Panc1 (cell line): ENCODE measurements at regions not wholly inside any gene's neighbourhood (a gene's known extent, or its start where the extent isn't known, plus 50 kb on each side); places are given as distances from the start of the nearest gene placed in this dataset.

Experiments used
- ATAC-seq: fragments of 200-7000 bp; cut with Tn5 transposase; 2 replicates; pipeline ENCODE4 v1.9.1; 2020; ENCODE audit warnings: mild to moderate bottlenecking, moderate library complexity
- BruUV-seq: library from RNA; stranded (reverse); fragments of 400-500 nt; replicated peaks from 2 replicates; lab custom pipeline; 2021; lab: Mats Ljungman, UMichigan
- CTCF ChIA-PET: fragments of 300-600 bp; sonication (Branson Sonifier 250); formaldehyde crosslinking; loops from one replicate; lab custom pipeline; 2022; ENCODE audit warnings: antibody characterized with exemption; lab: Charles Lee
- POLR2A ChIA-PET: fragments of 300-600 bp; sonication (Branson Sonifier 250); formaldehyde crosslinking; loops from one replicate; lab custom pipeline; 2022; ENCODE audit warnings: antibody characterized with exemption; lab: Charles Lee
- DNase-seq: peaks from one replicate; pipeline ENCODE4 v3.0.0-alpha.2; 2010; ENCODE audit warnings: low read depth, low spot score
- H3K27ac ChIP-seq: 2 replicates; pipeline ENCODE4 v1.5.1; 2011; ENCODE audit warnings: mild to moderate bottlenecking, low read length, inconsistent platforms
- H3K27me3 ChIP-seq: fragments of 200-500 bp; sonication (Bioruptor generic); 2 replicates; pipeline ENCODE4 v1.6.0; 2014; ENCODE audit warnings: low read length, inconsistent platforms; ENCODE audit not compliant: control insufficient read depth, insufficient read depth
- H3K36me3 ChIP-seq: fragments of 200-500 bp; sonication (Bioruptor generic); 2 replicates; pipeline ENCODE4 v1.5.1; 2014; ENCODE audit warnings: inconsistent platforms, mild to moderate bottlenecking, low read length, moderate library complexity; ENCODE audit not compliant: control insufficient read depth, insufficient read depth
- H3K4me1 ChIP-seq: 2 replicates; pipeline ENCODE4 v1.5.1; 2011; ENCODE audit warnings: inconsistent platforms, mild to moderate bottlenecking, low read length, moderate library complexity; ENCODE audit not compliant: control insufficient read depth, insufficient read depth
- H3K4me3 ChIP-seq, 2 experiments: 2 replicates each; pipeline ENCODE4 v1.5.1; 2011 to 2012; ENCODE audit warnings: low read depth in 2 of 2, low read length in 2 of 2, mild to moderate bottlenecking in 2 of 2, inconsistent platforms in 1 of 2, moderate library complexity in 1 of 2
- H3K9me3 ChIP-seq: fragments of 200-500 bp; sonication (Bioruptor generic); 2 replicates; pipeline ENCODE4 v1.5.1; 2014; ENCODE audit warnings: low read depth, mild to moderate bottlenecking, inconsistent platforms, low read length, moderate library complexity; ENCODE audit not compliant: control insufficient read depth, insufficient read depth
- POLR2AphosphoS5 ChIP-seq: IDR thresholded peaks from 2 replicates; pipeline ENCODE4 v1.6.1; 2012; ENCODE audit warnings: mild to moderate bottlenecking, low read depth, low read length, moderate library complexity
- SIN3A ChIP-seq: IDR thresholded peaks from 2 replicates; pipeline ENCODE4 v1.6.1; 2012; ENCODE audit warnings: low read depth, mild to moderate bottlenecking, low read length, moderate library complexity, borderline replicate concordance; ENCODE audit not compliant: insufficient read depth
- TCF7L2 ChIP-seq: IDR thresholded peaks from 2 replicates; pipeline ENCODE4 v1.6.1; 2011; ENCODE audit warnings: mild to moderate bottlenecking, low read depth, low read length, inconsistent platforms
- in situ Hi-C: cut with HindIII; loops from 2 replicates; pipeline ENCODE4 v1.10.0; 2016; ENCODE audit warnings: low sequenced_read_pairs, low pct_unique_long_range_greater_than_20kb
- intact Hi-C: fragments of 100-400 bp; cut with micrococcal nuclease; formaldehyde crosslinking; loops from one replicate; pipeline ENCODE4 v1.10.0; 2022; ENCODE audit not compliant: unreplicated experiment
- TF ChIP-seq, protein P1 (sequence below), 2 experiments: IDR thresholded peaks; 2 replicates each; pipeline ENCODE4 v1.6.1; 2011 to 2012; ENCODE audit warnings: low read depth in 2 of 2, control low read depth in 1 of 2, low read length in 1 of 2, mild to moderate bottlenecking in 1 of 2, moderate library complexity in 1 of 2; ENCODE audit not compliant: insufficient read depth in 1 of 2
- TF ChIP-seq, protein P2 (sequence below): fragments of 450-650 bp; IDR thresholded peaks from 2 replicates; pipeline ENCODE4 v1.5.1; 2017; ENCODE audit warnings: mild to moderate bottlenecking

DNA sequence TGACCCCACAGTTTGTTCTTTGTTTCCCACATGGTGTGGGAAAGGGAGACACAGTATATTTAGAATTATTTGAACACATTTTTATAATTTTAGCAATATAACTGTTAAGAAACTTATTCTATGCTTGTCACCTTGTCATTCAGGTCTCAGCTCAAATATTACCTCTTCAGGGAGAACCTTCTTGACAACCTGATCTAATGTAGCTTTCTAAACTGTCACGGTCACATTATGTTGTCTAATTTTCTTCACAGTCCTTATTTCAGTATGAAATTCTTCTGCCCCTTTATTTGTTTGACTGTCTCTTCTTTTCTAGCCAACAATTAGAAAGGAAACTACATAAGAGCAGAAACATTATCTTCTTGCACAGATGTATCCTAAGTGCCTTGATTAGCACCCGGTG is 304.3 kb upstream of the PARD3B start:
- intact Hi-C loops: no loop called here
- Histone ChIP-seq H3K9me3 (no peaks in the 10 kb centered on the region), H3K4me1 (no peaks in the 10 kb centered on the region), H3K27me3 (no peaks in the 10 kb centered on the region), H3K4me3 (no peak overlapping the region), H3K27ac (no peak overlapping the region), H3K36me3 (no peaks in the 10 kb centered on the region)
- no peak for DNase-seq
- ChIA-PET CTCF (no interaction called here), POLR2A (no interaction called here)
- TF ChIP-seq POLR2AphosphoS5: no peak
- TF ChIP-seq, protein P1, sequence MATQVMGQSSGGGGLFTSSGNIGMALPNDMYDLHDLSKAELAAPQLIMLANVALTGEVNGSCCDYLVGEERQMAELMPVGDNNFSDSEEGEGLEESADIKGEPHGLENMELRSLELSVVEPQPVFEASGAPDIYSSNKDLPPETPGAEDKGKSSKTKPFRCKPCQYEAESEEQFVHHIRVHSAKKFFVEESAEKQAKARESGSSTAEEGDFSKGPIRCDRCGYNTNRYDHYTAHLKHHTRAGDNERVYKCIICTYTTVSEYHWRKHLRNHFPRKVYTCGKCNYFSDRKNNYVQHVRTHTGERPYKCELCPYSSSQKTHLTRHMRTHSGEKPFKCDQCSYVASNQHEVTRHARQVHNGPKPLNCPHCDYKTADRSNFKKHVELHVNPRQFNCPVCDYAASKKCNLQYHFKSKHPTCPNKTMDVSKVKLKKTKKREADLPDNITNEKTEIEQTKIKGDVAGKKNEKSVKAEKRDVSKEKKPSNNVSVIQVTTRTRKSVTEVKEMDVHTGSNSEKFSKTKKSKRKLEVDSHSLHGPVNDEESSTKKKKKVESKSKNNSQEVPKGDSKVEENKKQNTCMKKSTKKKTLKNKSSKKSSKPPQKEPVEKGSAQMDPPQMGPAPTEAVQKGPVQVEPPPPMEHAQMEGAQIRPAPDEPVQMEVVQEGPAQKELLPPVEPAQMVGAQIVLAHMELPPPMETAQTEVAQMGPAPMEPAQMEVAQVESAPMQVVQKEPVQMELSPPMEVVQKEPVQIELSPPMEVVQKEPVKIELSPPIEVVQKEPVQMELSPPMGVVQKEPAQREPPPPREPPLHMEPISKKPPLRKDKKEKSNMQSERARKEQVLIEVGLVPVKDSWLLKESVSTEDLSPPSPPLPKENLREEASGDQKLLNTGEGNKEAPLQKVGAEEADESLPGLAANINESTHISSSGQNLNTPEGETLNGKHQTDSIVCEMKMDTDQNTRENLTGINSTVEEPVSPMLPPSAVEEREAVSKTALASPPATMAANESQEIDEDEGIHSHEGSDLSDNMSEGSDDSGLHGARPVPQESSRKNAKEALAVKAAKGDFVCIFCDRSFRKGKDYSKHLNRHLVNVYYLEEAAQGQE (IDR thresholded peaks at IDR 0.05; ENCODE audit: insufficient read depth in 1 of 2, low read depth in 2 of 2, low read length in 1 of 2): no peak
- TF ChIP-seq, protein P2, sequence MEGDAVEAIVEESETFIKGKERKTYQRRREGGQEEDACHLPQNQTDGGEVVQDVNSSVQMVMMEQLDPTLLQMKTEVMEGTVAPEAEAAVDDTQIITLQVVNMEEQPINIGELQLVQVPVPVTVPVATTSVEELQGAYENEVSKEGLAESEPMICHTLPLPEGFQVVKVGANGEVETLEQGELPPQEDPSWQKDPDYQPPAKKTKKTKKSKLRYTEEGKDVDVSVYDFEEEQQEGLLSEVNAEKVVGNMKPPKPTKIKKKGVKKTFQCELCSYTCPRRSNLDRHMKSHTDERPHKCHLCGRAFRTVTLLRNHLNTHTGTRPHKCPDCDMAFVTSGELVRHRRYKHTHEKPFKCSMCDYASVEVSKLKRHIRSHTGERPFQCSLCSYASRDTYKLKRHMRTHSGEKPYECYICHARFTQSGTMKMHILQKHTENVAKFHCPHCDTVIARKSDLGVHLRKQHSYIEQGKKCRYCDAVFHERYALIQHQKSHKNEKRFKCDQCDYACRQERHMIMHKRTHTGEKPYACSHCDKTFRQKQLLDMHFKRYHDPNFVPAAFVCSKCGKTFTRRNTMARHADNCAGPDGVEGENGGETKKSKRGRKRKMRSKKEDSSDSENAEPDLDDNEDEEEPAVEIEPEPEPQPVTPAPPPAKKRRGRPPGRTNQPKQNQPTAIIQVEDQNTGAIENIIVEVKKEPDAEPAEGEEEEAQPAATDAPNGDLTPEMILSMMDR: no peak
- no peak for TF ChIP-seq TCF7L2
- TF ChIP-seq SIN3A: no peak
- in situ Hi-C loops: no loop called here
- ATAC-seq: no peak
- no TSS peak for BruUV-seq

DNA sequence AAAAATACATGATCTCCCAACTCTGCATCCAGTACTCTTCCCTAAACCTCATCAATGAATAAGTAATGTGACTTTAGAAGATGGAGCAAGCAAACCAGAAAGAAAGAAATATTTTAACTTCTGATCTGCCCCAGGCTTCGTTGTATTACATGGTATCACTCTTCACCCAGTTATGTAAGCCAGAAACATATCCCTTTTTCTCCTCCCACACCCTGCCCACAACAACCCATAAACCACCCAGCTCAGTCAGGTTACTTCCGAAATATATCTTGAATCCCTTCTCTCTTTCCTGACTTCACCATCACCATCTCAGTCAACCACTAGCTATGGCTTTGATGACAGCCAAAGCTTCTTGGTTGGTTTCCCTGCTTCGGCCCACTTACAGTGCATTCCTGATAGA is 295.8 kb upstream of the PARD3B start:
- Histone ChIP-seq H3K27me3 (no peaks in the 10 kb centered on the region), H3K27ac (no peak overlapping the region), H3K9me3 (no peaks in the 10 kb centered on the region), H3K36me3 (no peaks in the 10 kb centered on the region), H3K4me1 (no peaks in the 10 kb centered on the region), H3K4me3 (no peak overlapping the region)
- POLR2A ChIA-PET: no interaction called here
- in situ Hi-C loops: no loop called here
- CTCF ChIA-PET: no interaction called here
- DNase-seq: no peak
- TF ChIP-seq, protein P1 (IDR thresholded peaks at IDR 0.05; ENCODE audit: insufficient read depth in 1 of 2, low read depth in 2 of 2, low read length in 1 of 2): no peak
- TF ChIP-seq, protein P2: no peak
- TF ChIP-seq SIN3A (no peak), POLR2AphosphoS5 (no peak), TCF7L2 (no peak)
- ATAC-seq: no peak
- intact Hi-C loops: no loop called here
- BruUV-seq: no TSS peak
